Spleen (tissue), 7 donors: ENCODE measurements at regions not wholly inside any gene's neighbourhood (a gene's known extent, or its start where the extent isn't known, plus 50 kb on each side); places are given as distances from the start of the nearest gene placed in this dataset.

ENCODE experiments used
- CTCF ChIP-seq, 11 experiments: fragments of 200-600 bp in 7 of 11; fragments of 450-650 bp in 4 of 11; sonication (generic) in 4 of 11; IDR thresholded peaks in 8 of 11; conservative IDR thresholded peaks in 3 of 11; 1 replicate in 7 of 11; 2 replicates in 4 of 11; pipeline versions ENCODE4 v1.4.0 to v1.8.0; 2016 to 2021; ENCODE audit warnings: antibody characterized with exemption in 11 of 11, inconsistent platforms in 4 of 11, mild to moderate bottlenecking in 1 of 11
- POLR2A ChIP-seq, 3 donors: fragments of 450-650 bp; IDR thresholded peaks; one replicate each; pipeline ENCODE4 v1.5.1; 2017; ENCODE audit warnings: antibody characterized with exemption in 3 of 3, mild to moderate bottlenecking in 1 of 3
- donor health status: DM: no; HTN: no; CAD: no; lungs with moderate emphysema.
- donor health status: DM: no; HTN: no; CAD: no.
- donor health status: DM: no; HTN: no; CAD: no.

GRCh38 chr1:76784502-76784901 is 82.8 kb upstream of the ST6GALNAC5 start:
- no peak for TF ChIP-seq CTCF (IDR thresholded peaks at IDR 0.05 in 8 of 11, conservative IDR thresholded peaks at IDR 0.05 in 3 of 11)
- no peak for TF ChIP-seq POLR2A (IDR thresholded peaks at IDR 0.05)
